H9 (cell line): ENCODE measurements at regions not wholly inside any gene's neighbourhood (a gene's known extent, or its start where the extent isn't known, plus 50 kb on each side); places are given as distances from the start of the nearest gene placed in this dataset.
A peak's percentile ranks its signal among the peaks of the same experiment; 100 is the strongest.

Experiments used
- DNase-seq: peaks from one replicate; pipeline ENCODE4 v3.0.0-alpha.2; 2017
- H2AFZ ChIP-seq: one replicate; pipeline ENCODE4 v1.6.1; 2013; ENCODE audit warnings: mild to moderate bottlenecking, low read length, control low read depth, moderate library complexity
- H2AK5ac ChIP-seq: 2 replicates; pipeline ENCODE4 v1.6.1; 2013; ENCODE audit warnings: low read length, control low read depth, mixed read lengths; ENCODE audit not compliant: insufficient read length
- H2BK120ac ChIP-seq: one replicate; pipeline ENCODE4 v1.6.1; 2013; ENCODE audit warnings: low read depth, mild to moderate bottlenecking, low read length, control low read depth, inconsistent platforms; ENCODE audit not compliant: poor library complexity, severe bottlenecking
- H2BK12ac ChIP-seq: 2 replicates; pipeline ENCODE4 v1.6.1; 2013; ENCODE audit warnings: low read length, control low read depth, mixed read lengths, low read depth; ENCODE audit not compliant: insufficient read length
- H2BK15ac ChIP-seq: 2 replicates; pipeline ENCODE4 v1.6.1; 2013; ENCODE audit warnings: low read depth, low read length, control low read depth
- H2BK20ac ChIP-seq: one replicate; pipeline ENCODE4 v1.6.1; 2013; ENCODE audit warnings: low read depth, mild to moderate bottlenecking, low read length, control low read depth, inconsistent platforms; ENCODE audit not compliant: poor library complexity, severe bottlenecking
- H2BK5ac ChIP-seq: 2 replicates; pipeline ENCODE4 v1.6.1; 2013; ENCODE audit warnings: low read length, control low read depth, mixed read lengths; ENCODE audit not compliant: insufficient read length
- H3K14ac ChIP-seq: 2 replicates; pipeline ENCODE4 v1.6.1; 2013; ENCODE audit warnings: low read length, control low read depth; ENCODE audit not compliant: insufficient read depth
- H3K18ac ChIP-seq: 2 replicates; pipeline ENCODE4 v1.6.1; 2013; ENCODE audit warnings: low read depth, mild to moderate bottlenecking, mixed read lengths, low read length, control low read depth; ENCODE audit not compliant: insufficient read length
- H3K23ac ChIP-seq: 2 replicates; pipeline ENCODE4 v1.6.1; 2013; ENCODE audit warnings: low read length, control low read depth, mixed read lengths, low read depth; ENCODE audit not compliant: insufficient read length
- H3K23me2 ChIP-seq: 2 replicates; pipeline ENCODE4 v1.6.1; 2013; ENCODE audit warnings: low read depth, mild to moderate bottlenecking, mixed read lengths, low read length, control low read depth; ENCODE audit not compliant: insufficient read length, poor library complexity, severe bottlenecking
- H3K27ac ChIP-seq: 2 replicates; pipeline ENCODE4 v1.5.1; 2013; ENCODE audit warnings: low read length, control low read depth, mixed read lengths, low read depth; ENCODE audit not compliant: insufficient read length
- H3K27me3 ChIP-seq: 2 replicates; pipeline ENCODE4 v1.6.1; 2013; ENCODE audit warnings: low read length, control low read depth, inconsistent platforms; ENCODE audit not compliant: insufficient read depth
- H3K4ac ChIP-seq: 2 replicates; pipeline ENCODE4 v1.6.1; 2013; ENCODE audit warnings: low read depth, mild to moderate bottlenecking, control low read depth, inconsistent platforms, low read length, moderate library complexity
- H3K4me1 ChIP-seq: 2 replicates; pipeline ENCODE4 v1.6.1; 2013; ENCODE audit warnings: low read length, control low read depth, inconsistent platforms; ENCODE audit not compliant: insufficient read depth
- H3K4me2 ChIP-seq: 2 replicates; pipeline ENCODE4 v1.6.1; 2013; ENCODE audit warnings: low read length, control low read depth, mixed read lengths; ENCODE audit not compliant: insufficient read length, insufficient read depth
- H3K56ac ChIP-seq: 2 replicates; pipeline ENCODE4 v1.6.1; 2013; ENCODE audit warnings: low read depth, mild to moderate bottlenecking, mixed read lengths, low read length, control low read depth; ENCODE audit not compliant: insufficient read length
- H3K79me1 ChIP-seq: 2 replicates; pipeline ENCODE4 v1.6.1; 2013; ENCODE audit warnings: low read depth, mild to moderate bottlenecking, moderate library complexity, low read length, control low read depth, inconsistent platforms; ENCODE audit not compliant: insufficient read depth, poor library complexity, severe bottlenecking
- H3K79me2 ChIP-seq: 2 replicates; pipeline ENCODE4 v1.6.1; 2013; ENCODE audit warnings: low read length, control low read depth, inconsistent platforms; ENCODE audit not compliant: insufficient read depth
- H3K9ac ChIP-seq: 2 replicates; pipeline ENCODE4 v1.6.1; 2013; ENCODE audit warnings: low read length, control low read depth, mixed read lengths; ENCODE audit not compliant: insufficient read length; ENCODE audit errors: extremely low read depth
- H3K9me3 ChIP-seq: one replicate; pipeline ENCODE4 v1.6.1; 2013; ENCODE audit warnings: low read depth, low read length, inconsistent platforms; ENCODE audit not compliant: control insufficient read depth
- H3T11ph ChIP-seq: one replicate; pipeline ENCODE4 v1.6.1; 2013; ENCODE audit warnings: mild to moderate bottlenecking, low read length, control low read depth, inconsistent platforms
- H4K20me1 ChIP-seq: one replicate; pipeline ENCODE4 v1.6.1; 2013; ENCODE audit not compliant: control insufficient read depth, insufficient read length, insufficient read depth
- H4K5ac ChIP-seq: 2 replicates; pipeline ENCODE4 v1.6.1; 2013; ENCODE audit warnings: low read depth, mild to moderate bottlenecking, mixed read lengths, low read length, control low read depth; ENCODE audit not compliant: insufficient read length
- H4K8ac ChIP-seq: replicated peaks from 2 replicates; pipeline ENCODE4 v1.6.1; 2013; ENCODE audit warnings: low read length, control low read depth, mixed read lengths, low read depth; ENCODE audit not compliant: insufficient read length
- H4K91ac ChIP-seq: 2 replicates; pipeline ENCODE4 v1.6.1; 2013; ENCODE audit warnings: low read depth, mild to moderate bottlenecking, moderate library complexity, mixed read lengths, low read length, control low read depth; ENCODE audit not compliant: insufficient read length
- H3K27ac Mint-ChIP-seq, 3 experiments: 2 replicates in 2 of 3; 3 replicates in 1 of 3; pipeline ENCODE4 v1.8.0; 2020 to 2021; ENCODE audit warnings: mixed read lengths in 3 of 3, mild to moderate bottlenecking in 1 of 3, moderate library complexity in 1 of 3
- H3K27me3 Mint-ChIP-seq: 2 replicates; pipeline ENCODE4 v1.8.0; 2021; ENCODE audit warnings: low read depth, mild to moderate bottlenecking, moderate library complexity, mixed read lengths
- H3K36me3 Mint-ChIP-seq, 3 experiments: 2 replicates in 2 of 3; 3 replicates in 1 of 3; pipeline ENCODE4 v1.8.0; 2020 to 2021; ENCODE audit warnings: low read depth in 3 of 3, mixed read lengths in 3 of 3; ENCODE audit not compliant: insufficient read depth in 1 of 3
- H3K4me1 Mint-ChIP-seq, 2 experiments: 2 replicates each; pipeline ENCODE4 v1.8.0; 2020; ENCODE audit warnings: mixed read lengths in 2 of 2
- H3K4me3 Mint-ChIP-seq, 2 experiments: 2 replicates in 1 of 2; 3 replicates in 1 of 2; pipeline ENCODE4 v1.8.0; 2020 to 2021; ENCODE audit warnings: mild to moderate bottlenecking in 2 of 2, mixed read lengths in 2 of 2, moderate library complexity in 1 of 2
- H3K9me3 Mint-ChIP-seq, 2 experiments: 2 replicates in 1 of 2; 3 replicates in 1 of 2; pipeline ENCODE4 v1.8.0; 2020; ENCODE audit warnings: mild to moderate bottlenecking in 2 of 2, mixed read lengths in 2 of 2, moderate library complexity in 1 of 2
- CTCF ChIP-seq: fragments of 200-600 bp; sonication (generic); conservative IDR thresholded peaks from 3 replicates; pipeline ENCODE4 v1.8.0; 2021; ENCODE audit warnings: antibody characterized with exemption, mild to moderate bottlenecking
- WGBS: extraction: QIAGEN DNeasy Blood & Tissue Kit; methylation state at CpG from one replicate; pipeline ENCODE4 v1.1.7; 2013; ENCODE audit warnings: missing lambda C conversion rate, low lambda C conversion rate, mixed read lengths; ENCODE audit not compliant: insufficient read length; ENCODE audit errors: extremely low coverage; 5-methylcytosine and 5-hydroxymethylcytosine counted together

- Histone ChIP-seq H4K91ac (no peak overlapping the region), H3K56ac (no peak overlapping the region), H2BK12ac (no peak overlapping the region), H3K27ac (no peak overlapping the region), H2BK15ac (no peak overlapping the region), H3K27me3 (no peaks in the 10 kb centered on the region), H3K9ac (no peak overlapping the region), H3K4me2 (no peak overlapping the region), H3K79me1 (no peaks in the 10 kb centered on the region), H2BK5ac (no peak overlapping the region), H3K79me2 (no peaks in the 10 kb centered on the region), H2BK20ac (no peak overlapping the region), H3K4ac (no peak overlapping the region), H4K20me1 (no peaks in the 10 kb centered on the region), H3K4me1 (no peaks in the 10 kb centered on the region), H3T11ph (no peak overlapping the region), H3K23ac (no peak overlapping the region), H2BK120ac (no peak overlapping the region), H3K18ac (no peak overlapping the region), H3K23me2 (no peaks in the 10 kb centered on the region), H4K5ac (no peak overlapping the region), H3K9me3 (no peaks in the 10 kb centered on the region), H3K14ac (no peak overlapping the region), H2AK5ac (no peak overlapping the region), H2AFZ (no peak overlapping the region), H4K8ac (no peak overlapping the region)
- no peak overlapping the region for H3K4me3 Mint-ChIP-seq
- no peaks in the 10 kb centered on the region for H3K27me3 Mint-ChIP-seq
- no peak for DNase-seq
- H3K9me3 Mint-ChIP-seq = no peaks in the 10 kb centered on the region; a peak in 1 of 5 replicates
- no CpG with 5 or more reads among the region's 4 CpGs for WGBS
- no peak for TF ChIP-seq CTCF
- no peaks in the 10 kb centered on the region for H3K4me1 Mint-ChIP-seq
- H3K27ac Mint-ChIP-seq = peak overlapping the region in 1 of 3 experiments; percentile 63; a peak in 1 of 7 replicates
- H3K36me3 Mint-ChIP-seq = no peaks in the 10 kb centered on the region
Observed at GRCh38 chr18:37920865-37921264, 355.3 kb upstream of the CELF4 start.
